AG04449 (cell line): ENCODE measurements at regions not wholly inside any gene's neighbourhood (a gene's known extent, or its start where the extent isn't known, plus 50 kb on each side); places are given as distances from the start of the nearest gene placed in this dataset.
"Not testable (repeated sequence)": the region's sequence is repeated elsewhere in the genome, so short reads cannot be mapped to it uniquely, and the experiment has no call there.

Experiments
- CTCF ChIA-PET: fragments of 350-600 bp; formaldehyde crosslinking; extraction: SDS; loops from one replicate; lab custom pipeline; 2021; ENCODE audit warnings: antibody characterized with exemption; lab: Yijun Ruan, JAX
- POLR2A ChIA-PET: fragments of 400-600, 350-600 bp; formaldehyde crosslinking; extraction: SDS; loops from one replicate; lab custom pipeline; 2020; ENCODE audit warnings: antibody characterized with exemption, inconsistent platforms; lab: Yijun Ruan, JAX
- DNase-seq: peaks from one replicate; pipeline ENCODE4 v3.0.0-alpha.2; 2010; ENCODE audit warnings: low read depth, low spot score
- H3K4me3 ChIP-seq: 2 replicates; pipeline ENCODE4 v1.5.1; 2011; ENCODE audit warnings: low read depth, mild to moderate bottlenecking, control low read depth, low read length
- TF ChIP-seq, protein P1 (sequence below): IDR thresholded peaks from one replicate; pipeline ENCODE4 v1.5.1; 2011; ENCODE audit warnings: mild to moderate bottlenecking, moderate library complexity, low read length, control low read depth, inconsistent platforms; ENCODE audit not compliant: insufficient read depth; ENCODE audit errors: missing control alignments

- TF ChIP-seq, protein P1, sequence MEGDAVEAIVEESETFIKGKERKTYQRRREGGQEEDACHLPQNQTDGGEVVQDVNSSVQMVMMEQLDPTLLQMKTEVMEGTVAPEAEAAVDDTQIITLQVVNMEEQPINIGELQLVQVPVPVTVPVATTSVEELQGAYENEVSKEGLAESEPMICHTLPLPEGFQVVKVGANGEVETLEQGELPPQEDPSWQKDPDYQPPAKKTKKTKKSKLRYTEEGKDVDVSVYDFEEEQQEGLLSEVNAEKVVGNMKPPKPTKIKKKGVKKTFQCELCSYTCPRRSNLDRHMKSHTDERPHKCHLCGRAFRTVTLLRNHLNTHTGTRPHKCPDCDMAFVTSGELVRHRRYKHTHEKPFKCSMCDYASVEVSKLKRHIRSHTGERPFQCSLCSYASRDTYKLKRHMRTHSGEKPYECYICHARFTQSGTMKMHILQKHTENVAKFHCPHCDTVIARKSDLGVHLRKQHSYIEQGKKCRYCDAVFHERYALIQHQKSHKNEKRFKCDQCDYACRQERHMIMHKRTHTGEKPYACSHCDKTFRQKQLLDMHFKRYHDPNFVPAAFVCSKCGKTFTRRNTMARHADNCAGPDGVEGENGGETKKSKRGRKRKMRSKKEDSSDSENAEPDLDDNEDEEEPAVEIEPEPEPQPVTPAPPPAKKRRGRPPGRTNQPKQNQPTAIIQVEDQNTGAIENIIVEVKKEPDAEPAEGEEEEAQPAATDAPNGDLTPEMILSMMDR: no peak
- DNase-seq: no peak
- no peak overlapping the region for H3K4me3 ChIP-seq
- CTCF ChIA-PET: no interaction called here
- POLR2A ChIA-PET: no interaction called here
Observed at GRCh38 chr7:86995814-86996213, 63.6 kb downstream of the ELAPOR2 start.

GRCh38 chr7:86995052-86995725 is 64.3 kb downstream of the ELAPOR2 start:
- H3K4me3 ChIP-seq: no peak overlapping the region
- ChIA-PET CTCF (no interaction called here), POLR2A (no interaction called here)
- TF ChIP-seq, protein P1: no peak
- no peak for DNase-seq

DNA sequence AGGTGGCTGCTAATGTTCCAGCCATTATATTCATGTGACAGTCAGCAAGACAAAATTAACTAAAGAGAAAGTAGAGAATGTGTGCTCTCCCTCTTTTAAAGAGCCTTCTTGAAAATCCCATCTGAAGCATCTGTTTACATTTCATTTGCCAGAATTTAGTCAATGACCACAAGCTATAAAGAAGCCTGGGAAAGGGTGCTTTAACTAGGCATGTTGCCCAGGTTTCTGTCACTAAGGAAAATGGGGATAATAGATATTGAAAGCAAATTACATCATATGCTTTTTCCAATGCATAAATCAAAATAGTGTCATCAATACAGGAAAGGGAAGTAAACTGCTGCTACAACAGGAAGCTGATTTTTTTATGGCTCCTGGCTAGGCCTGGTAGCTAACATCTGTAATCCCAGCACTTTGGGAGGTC is 67.7 kb downstream of the ELAPOR2 start:
- TF ChIP-seq, protein P1: no peak
- H3K4me3 ChIP-seq: no peak overlapping the region
- no peak for DNase-seq
- ChIA-PET POLR2A (no interaction called here), CTCF (no interaction called here)

GRCh38 chr7:86991093-86991769 is 68.2 kb downstream of the ELAPOR2 start:
- TF ChIP-seq, protein P1: no peak
- POLR2A ChIA-PET: no interaction called here
- no peak for DNase-seq
- CTCF ChIA-PET: no interaction called here
- no peak overlapping the region for H3K4me3 ChIP-seq

- DNase-seq: no peak
- H3K4me3 ChIP-seq: no peak overlapping the region
- TF ChIP-seq, protein P1: no peak
- ChIA-PET POLR2A (no interaction called here), CTCF (no interaction called here)
Observed at GRCh38 chr7:86989407-86989806, 70.0 kb downstream of the ELAPOR2 start.

GRCh38 chr7:86987834-86988233 is 71.6 kb downstream of the ELAPOR2 start:
- POLR2A ChIA-PET, CTCF ChIA-PET, DNase-seq, H3K4me3 ChIP-seq: not testable (repeated sequence)

- CTCF ChIA-PET, H3K4me3 ChIP-seq, DNase-seq, POLR2A ChIA-PET: not testable (repeated sequence)
Observed at GRCh38 chr7:86987358-86987757, 72.1 kb downstream of the ELAPOR2 start.

DNA sequence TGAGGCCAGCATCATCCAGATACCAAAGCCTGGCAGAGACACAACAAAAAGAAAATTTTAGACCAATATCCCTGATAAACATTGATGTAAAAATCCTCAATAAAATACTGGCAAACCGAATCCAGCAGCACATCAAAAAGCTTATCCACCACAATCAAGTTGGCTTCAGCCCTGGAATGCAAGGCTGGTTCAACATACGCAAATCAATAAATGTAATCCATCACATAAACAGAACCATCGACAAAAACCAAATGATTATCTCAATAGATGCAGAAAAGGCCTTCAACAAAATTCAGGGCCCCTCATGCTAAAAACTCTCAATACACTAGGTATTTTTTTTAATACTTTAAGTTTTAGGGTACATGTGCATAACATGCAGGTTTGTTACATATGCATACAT is 74.1 kb downstream of the ELAPOR2 start:
- DNase-seq, CTCF ChIA-PET, POLR2A ChIA-PET, H3K4me3 ChIP-seq: not testable (repeated sequence)

DNA sequence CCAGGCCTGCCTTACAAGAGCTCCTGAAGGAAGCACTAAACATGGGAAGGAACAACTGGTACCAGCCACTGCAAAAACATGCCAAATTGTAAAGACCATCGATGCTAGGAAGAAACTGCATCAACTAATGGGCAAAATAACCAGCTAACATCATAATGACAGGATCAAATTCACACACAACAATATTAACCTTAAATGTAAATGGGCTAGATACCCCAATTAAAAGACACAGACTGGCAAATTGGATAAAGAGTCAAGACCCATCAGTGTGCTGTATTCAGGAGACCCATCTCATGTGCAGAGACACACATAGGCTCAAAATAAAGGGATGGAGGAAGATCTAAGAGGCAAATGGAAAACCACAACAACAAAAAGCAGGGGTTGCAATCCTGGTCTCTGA is 75.8 kb downstream of the ELAPOR2 start:
- CTCF ChIA-PET, POLR2A ChIA-PET, DNase-seq, H3K4me3 ChIP-seq: not testable (repeated sequence)

DNA sequence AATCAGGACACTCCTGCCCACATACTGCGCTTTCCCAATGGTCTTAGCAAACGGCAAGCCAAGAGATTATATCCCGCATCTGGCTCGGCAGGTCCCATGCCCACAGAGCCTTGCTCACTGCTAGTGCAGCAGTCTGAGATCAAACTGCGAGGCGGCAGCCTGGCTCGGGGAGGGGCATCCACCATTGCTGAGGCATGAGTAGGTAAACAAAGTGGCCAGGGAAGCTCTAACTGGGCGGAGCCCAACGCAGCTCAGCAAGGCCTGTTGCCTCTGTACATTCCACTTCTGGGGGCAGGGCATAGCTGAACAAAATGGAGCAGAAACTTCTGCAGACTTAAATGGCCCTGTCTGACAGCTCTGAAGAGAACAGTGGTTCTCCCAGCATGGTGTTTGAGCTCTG is 77.5 kb downstream of the ELAPOR2 start:
- H3K4me3 ChIP-seq, CTCF ChIA-PET, POLR2A ChIA-PET, DNase-seq: not testable (repeated sequence)
